HG02870 (cell line): ENCODE measurements at regions not wholly inside any gene's neighbourhood (a gene's known extent, or its start where the extent isn't known, plus 50 kb on each side); places are given as distances from the start of the nearest gene placed in this dataset.

Experiments
- ATAC-seq: cut with Tn5 transposase; IDR thresholded peaks from one replicate; pipeline ENCODE4 v1.9.1; 2021; ENCODE audit warnings: mild to moderate bottlenecking, moderate library complexity; ENCODE audit not compliant: unreplicated experiment

GRCh38 chr4:156192033-156192432 is 238.4 kb upstream of the CTSO start:
- no peak for ATAC-seq

GRCh38 chr4:156191044-156191781 is 237.5 kb upstream of the CTSO start:
- ATAC-seq = no peak

- no peak for ATAC-seq
Measured at GRCh38 chr4:156190615-156191014, 236.9 kb upstream of the CTSO start.

GRCh38 chr4:156188596-156188995 is 234.9 kb upstream of the CTSO start:
- no peak for ATAC-seq

- no peak for ATAC-seq
Measured at GRCh38 chr4:156186111-156186510, 232.4 kb upstream of the CTSO start.

GRCh38 chr4:156185514-156186055 is 231.9 kb upstream of the CTSO start:
- ATAC-seq = no peak

GRCh38 chr4:156182269-156182668 is 228.6 kb upstream of the CTSO start:
- ATAC-seq = no peak

GRCh38 chr4:156177941-156178340 is 224.3 kb upstream of the CTSO start:
- no peak for ATAC-seq

- ATAC-seq = no peak
Measured at GRCh38 chr4:156176896-156177295, 223.2 kb upstream of the CTSO start.

- no peak for ATAC-seq
Measured at GRCh38 chr4:156173937-156174336, 220.3 kb upstream of the CTSO start.

GRCh38 chr4:156173486-156173885 is 219.8 kb upstream of the CTSO start:
- ATAC-seq = no peak

- ATAC-seq = no peak
Measured at GRCh38 chr4:156169861-156170260, 216.2 kb upstream of the CTSO start.

GRCh38 chr4:156169011-156169410 is 215.3 kb upstream of the CTSO start:
- peak; percentile 70 for ATAC-seq

GRCh38 chr4:156168288-156168687 is 214.6 kb upstream of the CTSO start:
- ATAC-seq = no peak

GRCh38 chr4:156158747-156159146 is 205.1 kb upstream of the CTSO start:
- peak; percentile 86 for ATAC-seq

GRCh38 chr4:156154978-156155377 is 201.3 kb upstream of the CTSO start:
- ATAC-seq = no peak

GRCh38 chr4:156146571-156146970 is 192.9 kb upstream of the CTSO start:
- no peak for ATAC-seq

- ATAC-seq = no peak
Measured at GRCh38 chr4:156144961-156145360, 191.3 kb upstream of the CTSO start.

GRCh38 chr4:156138781-156139280 is 185.2 kb upstream of the CTSO start:
- no peak for ATAC-seq

GRCh38 chr4:156137679-156138473 is 184.2 kb upstream of the CTSO start:
- no peak for ATAC-seq

GRCh38 chr4:156132196-156132595 is 178.5 kb upstream of the CTSO start:
- ATAC-seq = no peak

- ATAC-seq = no peak
Measured at GRCh38 chr4:156128616-156129015, 174.9 kb upstream of the CTSO start.
